ENCODE measurements at regions not wholly inside any gene's neighbourhood (a gene's known extent, or its start where the extent isn't known, plus 50 kb on each side); places are given as distances from the start of the nearest gene placed in this dataset.
A peak's percentile ranks its signal among the peaks of the same experiment; 100 is the strongest.

DNA sequence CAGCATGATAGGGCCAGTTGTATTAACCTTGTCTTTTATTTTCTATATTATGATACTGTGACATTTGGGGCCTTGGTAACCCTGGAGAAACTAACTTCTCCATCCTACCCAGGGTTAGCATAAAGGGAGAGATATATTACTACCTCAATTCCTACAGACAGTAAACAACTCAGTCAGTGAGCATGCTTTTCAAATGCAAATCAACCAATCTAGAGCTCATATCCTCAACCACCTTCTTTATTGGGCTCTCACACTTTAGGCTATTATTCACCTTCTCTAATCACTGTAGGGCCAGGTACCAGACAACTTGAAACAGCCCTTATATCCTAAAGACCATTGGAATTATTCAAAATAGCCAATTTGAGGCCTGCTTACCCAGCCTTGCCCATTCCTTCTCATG, 477.6 kb downstream of the PTPRC start:
- no peak for DNase-seq

DNA sequence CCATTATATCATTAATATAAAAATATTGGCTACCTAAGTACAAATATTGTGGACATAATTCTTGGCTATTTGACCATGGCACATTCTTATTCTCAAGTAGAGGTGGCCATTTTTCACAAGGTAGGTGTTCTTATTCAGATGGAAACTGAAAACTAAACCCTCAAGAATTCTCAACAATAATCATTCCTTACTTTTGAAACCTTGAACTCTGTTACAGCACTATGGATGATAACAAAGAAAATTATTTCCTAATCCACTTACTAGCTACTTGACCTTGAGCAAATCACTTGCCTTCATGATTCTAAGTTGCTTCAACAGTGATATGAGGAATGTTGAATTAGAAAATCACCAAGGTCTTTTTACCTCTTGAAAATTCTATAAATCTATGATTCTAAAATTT, 482.2 kb downstream of the PTPRC start:
- DNase-seq = no peak

DNA sequence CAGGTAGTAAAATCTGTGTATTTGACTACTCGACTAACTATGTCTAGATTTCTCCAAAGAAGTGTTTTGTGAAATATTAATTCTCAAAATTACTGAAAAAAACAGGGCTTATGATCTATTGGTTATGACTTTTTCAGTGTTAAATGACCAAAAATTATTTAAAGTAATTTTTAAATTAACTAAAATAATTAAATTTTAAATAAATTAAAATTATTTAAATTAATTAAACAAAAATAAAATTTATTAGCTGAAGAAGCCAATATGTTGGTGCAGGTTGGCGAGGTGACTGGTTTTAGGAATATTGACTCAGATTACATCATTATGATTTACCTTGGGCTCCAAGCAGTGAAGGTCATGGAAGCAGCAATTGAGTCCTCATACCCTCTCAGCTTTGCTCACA, 483.2 kb downstream of the PTPRC start:
- no peak for DNase-seq

DNA sequence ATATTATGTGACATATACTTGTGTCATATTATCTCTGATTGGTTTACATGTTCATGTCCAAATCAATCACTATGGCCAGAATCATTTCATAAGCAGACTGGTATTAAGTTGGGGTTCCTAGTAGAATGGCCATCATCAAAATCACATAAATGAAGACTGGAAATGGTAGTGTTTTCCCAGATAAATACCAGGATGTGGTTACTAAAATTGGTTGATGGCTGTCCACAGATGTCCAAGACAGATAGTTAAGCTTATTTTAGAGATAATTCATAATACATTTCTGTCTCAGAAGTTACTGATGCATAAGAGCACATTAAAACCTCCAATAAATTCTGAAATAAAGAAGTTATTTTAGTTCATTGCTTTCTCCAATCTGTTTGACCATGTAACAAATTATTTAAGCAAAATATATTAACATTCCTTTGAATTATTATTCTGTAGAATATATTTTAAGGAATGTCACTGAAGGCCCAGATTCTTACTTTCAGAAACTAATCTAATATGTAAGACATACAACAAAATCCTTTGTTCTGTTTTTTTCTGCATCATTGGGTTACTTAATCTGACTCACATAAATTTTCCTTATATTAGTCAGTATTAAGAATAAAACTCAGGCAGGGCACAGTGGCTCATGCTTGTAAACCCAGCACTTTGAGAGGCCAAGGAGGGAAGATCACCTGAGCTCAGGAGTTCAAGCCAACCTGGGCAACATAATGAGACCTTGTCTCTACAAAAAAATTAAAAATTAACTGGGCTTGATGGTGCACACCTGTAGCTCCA, 483.9 kb downstream of the PTPRC start:
- DNase-seq = no peak

DNA sequence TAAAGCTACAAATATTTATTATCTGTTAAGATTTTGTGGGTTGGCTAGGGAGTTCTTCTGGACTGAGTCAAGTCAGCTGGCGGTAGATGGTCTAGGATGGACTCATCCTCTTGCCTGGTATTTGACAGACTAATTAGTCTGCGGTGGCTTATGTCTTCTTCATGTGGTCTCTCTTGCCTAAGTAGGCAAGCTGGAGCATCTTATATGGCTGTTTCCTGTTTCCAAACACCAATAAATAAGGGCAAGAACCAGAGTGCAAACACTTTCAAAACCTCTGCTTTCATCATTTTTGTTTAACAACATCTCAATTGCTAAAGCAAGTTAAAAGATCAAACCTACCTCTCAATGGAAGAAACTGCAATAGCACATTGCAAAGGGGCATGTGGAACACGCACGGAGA, 484.8 kb downstream of the PTPRC start:
- no peak for DNase-seq

DNA sequence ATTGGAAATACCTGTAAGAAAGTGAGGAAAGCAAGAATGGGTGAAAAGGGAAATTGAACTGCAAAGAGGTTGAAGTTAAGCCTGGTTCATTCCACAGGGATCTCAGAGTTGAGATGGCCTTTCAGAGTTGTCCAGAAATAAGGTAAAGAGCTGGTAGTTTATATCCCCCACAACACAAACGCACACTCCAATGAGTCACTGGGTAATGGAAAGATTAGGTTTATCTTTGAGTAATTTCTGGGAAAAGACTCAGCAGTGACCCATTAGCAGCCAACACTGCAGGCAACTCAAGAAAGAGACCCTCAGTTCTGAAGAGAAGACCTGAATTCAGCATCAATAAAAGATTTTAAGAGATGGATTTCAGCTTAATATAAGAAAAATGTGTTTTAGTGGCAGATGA, 485.5 kb downstream of the PTPRC start:
- DNase-seq = no peak

DNA sequence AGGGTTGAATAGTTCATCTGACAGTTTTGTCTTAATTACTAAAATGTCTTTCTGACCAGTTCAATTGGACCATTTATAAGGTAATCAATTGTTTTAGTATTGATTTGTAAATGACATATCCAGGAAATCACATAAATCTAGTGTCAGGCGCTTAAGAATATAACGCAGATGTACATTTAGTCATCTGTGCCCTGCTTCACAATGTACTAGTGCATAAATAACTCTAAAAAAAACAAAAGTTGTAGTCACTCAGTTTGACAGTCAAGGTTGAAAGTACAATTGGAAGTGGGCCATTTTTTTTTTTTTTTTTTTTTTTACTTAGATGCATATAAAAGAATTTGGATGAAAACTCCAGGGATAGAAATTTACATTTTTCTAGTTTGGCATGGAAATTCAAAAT, 490.4 kb downstream of the PTPRC start:
- no peak for DNase-seq

DNA sequence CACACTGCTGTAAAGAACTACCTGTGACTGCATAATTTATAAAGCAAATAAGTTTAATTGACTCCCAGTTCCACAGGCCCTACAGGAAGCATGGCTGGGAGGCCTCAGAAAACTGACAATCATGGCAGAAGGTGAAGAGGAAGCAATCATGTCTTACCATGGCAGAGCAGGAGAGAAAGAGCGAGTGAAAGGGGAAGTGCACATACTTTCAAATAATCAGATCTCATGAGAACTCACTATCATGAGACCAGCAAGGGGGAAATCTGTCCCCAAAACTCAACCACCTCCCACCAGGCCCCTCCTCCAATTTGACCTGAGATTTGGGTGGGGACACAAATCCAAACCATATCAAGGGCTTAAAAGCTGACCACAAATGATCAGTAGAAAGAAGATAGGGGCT, 493.2 kb downstream of the PTPRC start:
- DNase-seq = peak; percentile 45 to 59

DNA sequence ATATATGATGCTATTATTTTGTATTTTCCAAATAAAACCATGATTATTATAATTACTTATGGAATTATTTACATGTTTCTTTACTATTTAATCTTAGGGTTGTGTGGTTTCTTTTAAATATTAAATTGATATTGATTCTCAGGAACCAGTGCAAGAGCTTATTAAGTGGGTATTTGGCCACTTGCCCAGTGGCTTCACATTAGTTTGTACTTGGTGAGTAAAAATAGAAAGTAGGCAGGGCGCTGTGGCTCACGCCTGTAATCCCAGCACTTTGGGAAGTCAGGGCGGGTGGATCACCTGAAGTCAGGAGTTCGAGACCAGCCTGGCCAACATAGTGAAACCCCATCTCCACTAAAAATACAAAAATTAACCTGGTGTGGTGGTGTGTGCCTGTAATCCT, 497.1 kb downstream of the PTPRC start:
- DNase-seq = no peak

DNA sequence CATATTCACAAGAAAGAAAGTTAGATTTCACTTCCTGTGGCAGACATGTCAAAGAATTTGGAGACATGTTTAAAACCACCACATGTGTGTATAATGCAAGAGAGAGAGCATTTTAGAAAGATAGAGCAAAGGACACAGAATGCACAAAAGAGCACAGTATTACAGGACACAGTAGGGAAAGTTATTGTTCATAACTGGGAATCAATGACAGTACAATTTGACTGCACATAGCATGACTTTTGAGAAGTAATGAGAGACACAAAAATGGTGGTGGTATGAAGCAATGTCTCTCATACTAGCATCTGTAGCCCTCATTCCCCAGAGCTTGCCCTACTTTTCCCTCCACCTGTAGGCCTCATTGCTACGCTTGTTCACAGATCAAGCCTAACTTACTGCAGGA, 499.2 kb downstream of the PTPRC start:
- no peak for DNase-seq

DNA sequence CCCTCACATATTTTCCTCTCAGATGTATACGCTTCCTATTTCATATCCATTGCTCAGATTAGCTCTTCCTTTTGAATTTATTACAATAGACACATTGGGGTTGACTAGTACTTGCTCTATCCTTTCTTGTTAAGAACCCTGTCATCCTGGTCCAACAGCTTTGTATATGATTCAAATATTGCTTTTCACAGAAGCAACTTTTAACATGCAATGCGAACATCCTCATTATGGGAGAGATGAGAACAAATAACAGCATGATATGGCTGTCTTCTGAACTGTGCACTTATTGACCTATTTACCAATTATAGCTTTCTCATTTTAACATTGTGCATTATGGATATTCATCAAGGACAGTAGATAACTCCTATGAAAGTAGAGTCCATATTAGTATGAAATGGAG, 510.8 kb downstream of the PTPRC start:
- DNase-seq = no peak

DNA sequence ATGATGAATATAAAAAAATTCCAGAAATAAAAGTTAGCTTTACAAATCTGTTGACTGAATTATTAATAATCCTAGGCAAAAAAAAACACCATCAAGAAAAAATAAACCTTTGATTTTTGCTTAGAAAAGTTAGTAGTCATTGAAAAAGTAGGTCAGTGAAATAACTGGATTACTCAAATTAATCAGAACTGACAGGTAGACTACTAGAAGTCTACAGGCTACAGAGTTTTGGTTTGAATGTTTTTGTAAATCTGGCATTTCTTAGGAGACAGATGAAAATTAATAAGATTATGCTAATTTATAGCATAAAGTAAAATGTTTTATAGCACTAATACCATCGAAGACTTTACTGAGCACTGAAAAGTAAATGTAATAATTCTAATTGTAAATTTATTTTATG, 511.9 kb downstream of the PTPRC start:
- no peak for DNase-seq

DNA sequence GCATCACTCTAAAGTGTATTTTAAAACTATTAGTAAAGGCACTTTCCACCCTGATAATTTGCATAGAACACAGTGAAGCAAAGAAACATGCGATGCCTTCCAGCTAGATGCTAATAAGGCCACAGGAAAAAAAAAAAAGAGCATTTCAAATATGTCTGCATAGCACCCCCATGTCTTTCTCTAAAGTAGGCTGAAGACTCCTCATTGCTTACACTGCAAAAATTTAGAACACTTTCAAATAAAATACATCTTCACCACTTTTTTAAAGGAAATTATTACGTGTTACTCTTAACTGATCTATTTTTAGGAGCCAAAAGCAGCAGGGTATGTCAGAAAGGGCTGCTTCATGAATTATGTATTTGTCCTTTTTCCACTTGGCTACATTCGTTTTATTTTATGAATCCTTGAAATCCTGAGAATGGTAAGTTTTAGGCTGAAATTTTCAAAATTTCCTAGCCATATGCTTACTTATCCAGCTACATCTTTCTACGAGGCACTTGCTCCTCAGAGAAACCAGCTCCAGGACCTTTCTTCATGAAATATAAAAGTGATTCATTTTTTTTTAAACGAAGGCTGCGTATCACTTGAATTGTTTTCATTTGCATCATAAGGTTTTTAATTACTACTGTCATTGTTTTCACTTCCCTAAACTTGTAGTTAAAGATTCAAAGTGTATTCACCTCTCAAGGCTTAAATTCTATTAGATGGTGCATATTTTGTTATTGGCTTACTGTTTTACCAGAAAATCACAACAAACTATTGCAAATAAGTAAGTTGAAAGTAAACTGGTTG, 513.0 kb downstream of the PTPRC start:
- DNase-seq = no peak

DNA sequence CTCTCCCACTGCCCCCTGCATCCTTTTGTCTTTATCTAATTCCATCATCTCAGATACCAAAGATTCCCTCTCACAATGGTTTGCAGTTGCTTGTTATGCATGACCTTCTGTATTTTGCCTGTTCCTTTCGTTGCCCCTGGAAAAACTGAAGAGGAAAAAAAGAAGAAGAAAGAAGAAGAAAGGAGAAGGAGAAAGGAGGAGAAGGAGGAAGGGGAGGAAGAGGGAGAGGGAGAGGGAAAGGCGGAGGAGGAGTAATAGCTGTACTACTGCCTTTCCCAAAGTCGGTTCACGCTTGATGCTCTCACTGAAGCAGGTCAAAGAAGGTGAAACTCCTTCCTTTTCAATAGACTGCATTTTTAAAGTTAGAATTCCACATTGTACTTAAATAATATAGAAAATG, 513.8 kb downstream of the PTPRC start:
- no peak for DNase-seq

DNA sequence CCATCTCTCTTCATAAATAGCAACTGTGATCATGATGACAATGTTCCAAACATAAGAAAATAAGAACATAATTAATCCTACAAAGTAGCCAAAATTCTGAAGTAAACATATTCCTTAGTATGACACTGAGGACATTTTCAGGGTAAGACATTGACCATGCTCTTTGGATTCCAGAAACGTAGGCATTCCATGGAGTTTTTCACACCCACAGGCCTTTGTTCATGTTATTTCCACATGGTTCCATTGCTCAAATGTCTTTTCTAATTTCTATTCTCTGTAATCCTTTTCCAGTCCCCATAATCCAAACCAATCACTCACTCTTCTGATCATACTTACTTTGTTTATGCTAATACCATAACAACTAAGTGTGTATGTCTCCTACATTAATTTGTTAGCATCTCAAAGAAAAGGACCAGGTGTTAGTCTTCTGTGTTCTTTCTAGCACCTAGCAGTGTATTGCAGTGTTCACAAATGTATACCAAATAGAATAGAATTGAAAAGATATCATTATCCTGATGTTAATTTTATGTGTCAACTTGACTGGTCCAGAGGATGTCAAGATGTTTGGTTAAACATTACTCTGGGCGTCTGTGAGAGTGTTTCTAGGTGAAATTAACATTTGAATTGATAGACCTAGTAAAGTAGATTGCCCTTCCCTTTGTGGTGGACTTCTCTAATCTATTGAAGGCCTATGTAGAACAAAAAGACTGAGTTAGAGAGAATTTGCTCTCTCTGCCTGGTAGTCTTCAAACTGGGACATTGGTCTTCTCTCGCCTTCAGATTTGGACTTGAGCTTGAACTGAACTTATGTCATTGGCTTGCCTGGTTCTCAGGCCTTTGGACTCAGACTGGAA, 516.6 kb downstream of the PTPRC start:
- DNase-seq = no peak

DNA sequence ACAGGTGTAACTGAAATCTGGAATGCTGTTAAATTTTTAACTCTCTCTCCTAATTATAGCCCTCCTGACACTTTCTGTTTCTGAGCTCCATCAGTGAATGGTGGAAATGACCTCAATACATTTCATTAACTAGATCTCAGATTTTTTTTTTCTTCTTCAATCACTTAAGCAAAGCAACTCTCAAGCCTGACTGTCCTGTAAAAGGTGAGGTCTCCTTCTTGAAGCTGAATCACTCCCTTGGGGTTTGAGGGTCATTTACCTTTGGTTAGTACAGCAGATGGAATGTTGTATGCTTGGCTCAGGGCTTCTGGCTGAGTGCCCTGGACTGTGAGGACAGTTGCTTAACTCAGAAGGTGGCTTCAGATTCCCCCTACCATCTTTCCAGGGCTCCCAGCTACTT, 518.7 kb downstream of the PTPRC start:
- no peak for DNase-seq

DNA sequence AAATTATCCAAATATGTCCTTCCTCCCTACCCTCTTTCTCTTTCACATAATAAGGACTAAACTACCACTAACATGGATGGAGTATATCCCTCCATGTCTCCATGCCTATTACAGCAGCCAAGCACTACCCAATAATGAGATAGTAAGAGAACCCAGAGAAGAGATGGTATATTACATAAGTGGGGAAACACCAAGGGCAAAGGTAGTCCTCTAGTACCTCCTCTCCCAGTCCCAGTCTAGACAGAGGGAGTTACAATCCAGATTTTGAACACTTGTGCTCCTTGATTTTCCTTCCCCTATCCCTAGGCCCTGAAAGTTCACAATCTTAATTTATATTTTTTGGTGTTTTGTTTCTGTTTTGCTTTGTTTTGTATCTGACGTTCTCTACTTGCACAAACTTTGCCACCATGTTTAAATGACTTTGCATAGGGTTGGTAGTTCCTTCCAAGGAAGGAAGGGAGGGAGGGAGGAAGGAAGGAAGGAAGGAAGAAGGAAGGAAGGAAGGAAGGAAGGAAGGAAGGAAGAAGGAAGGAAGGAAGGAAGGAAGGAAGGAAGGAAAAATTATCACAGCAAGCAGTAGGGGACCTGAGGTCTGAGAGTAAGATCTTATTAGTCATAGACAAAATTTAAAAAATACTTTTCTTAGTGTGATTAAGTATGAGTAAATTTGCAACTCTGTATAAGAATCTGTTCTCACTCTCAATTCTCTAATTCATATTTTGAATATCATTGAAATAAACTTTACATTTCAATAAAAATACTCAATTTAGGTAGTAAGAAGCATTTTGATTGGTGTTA, 521.9 kb downstream of the PTPRC start:
- DNase-seq = no peak

DNA sequence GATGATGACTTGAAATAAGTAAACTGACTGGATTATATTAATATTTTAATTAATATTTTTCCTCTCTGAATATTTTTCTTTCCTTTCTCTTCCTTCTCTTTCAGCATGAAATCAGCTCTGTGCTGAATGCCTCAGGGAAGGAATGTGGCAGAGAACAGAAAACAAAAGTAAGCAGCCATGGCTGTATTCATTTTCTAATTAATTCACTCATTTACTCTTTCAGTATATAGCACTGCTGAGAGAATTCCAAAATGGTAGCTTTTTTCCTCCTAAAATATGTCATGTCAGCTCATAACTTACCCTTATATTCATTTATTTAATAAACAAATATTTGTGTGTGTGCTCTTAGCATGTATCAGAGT, 522.5 kb downstream of the PTPRC start:
- no peak for DNase-seq

DNA sequence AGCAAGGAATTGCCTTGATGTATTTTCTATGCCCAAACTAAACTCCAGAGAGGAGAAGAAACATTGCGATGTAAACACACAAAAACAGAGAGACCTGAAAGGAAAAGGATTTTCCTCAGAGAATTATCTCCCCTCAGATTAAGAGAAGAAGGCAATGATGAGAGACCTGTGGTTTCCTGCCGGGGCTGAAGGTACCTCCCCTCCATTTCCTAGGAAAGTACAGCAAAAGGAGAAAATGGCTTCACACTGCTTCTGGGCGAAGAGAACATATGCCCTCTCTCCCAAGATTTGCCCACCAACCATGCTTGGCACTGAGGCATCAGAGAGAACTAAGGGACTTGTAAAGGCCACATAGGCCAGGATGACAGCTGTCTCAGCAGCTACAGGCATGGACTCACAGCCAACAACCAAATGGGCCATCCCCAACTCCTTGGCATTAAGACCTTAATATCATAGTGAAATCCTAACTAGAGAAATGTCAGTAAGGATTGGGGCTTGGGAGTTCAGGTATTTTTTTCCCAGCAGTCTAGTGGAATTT, 523.0 kb downstream of the PTPRC start:
- no peak for DNase-seq

DNA sequence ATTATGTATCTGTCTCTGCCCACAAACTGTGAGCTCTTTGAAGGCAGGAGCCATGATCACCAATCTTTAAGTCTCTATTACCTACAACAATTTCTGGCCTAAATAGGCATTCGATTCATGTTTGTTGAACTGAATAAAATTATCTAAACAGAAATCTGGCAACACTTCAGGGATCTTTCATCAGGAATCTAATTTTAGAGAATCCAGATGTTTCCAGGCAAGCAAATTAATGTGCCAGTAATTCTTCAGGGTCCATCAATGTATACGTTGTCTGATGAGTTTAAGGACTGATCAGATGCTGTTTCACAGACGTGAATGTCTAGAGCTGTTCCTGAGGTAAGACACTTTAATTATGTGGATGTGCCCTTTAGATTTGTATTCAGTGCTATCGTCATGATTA, 524.4 kb downstream of the PTPRC start:
- DNase-seq = no peak

DNA sequence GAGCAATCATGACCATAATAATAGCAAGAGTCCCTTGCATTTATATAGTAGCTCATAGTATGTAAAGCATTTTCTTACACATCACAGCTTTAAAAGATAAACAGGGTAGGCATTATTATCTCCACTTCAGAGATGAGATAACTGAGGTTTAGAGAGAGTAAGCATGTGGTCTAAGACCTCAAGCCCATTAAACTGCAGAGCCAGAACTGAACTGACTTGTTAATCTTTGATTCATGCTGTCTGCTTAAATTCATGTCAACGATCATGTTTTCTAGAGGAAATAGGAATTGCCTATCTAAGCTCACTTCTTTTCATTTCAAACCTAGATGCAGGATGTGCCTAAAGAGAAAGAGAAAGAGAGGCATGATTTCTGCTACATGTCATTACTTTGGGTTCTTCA, 524.8 kb downstream of the PTPRC start:
- DNase-seq = no peak

DNA sequence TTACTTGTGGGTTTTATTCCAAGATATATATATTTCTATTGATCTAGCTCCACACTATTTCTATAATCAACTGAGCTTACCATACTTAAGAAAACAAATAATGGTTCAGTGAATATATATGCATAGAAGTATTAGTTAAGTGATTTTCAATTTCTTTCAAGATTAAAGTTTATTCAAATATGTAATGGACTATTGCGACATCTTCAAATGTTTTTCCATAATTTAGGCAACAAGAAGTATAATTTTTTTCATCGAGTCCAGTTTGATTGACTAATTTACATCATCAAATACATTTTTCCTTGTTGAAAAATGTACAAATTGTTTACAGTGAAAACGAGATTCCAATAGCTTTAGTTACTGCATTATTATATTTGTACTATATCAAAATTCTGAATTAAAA, 528.6 kb downstream of the PTPRC start:
- no peak for DNase-seq

Data from Kasumi-1 (cell line).